HepG2 (cell line): ENCODE measurements at regions not wholly inside any gene's neighbourhood (a gene's known extent, or its start where the extent isn't known, plus 50 kb on each side); places are given as distances from the start of the nearest gene placed in this dataset.

Source experiments
- ATAC-seq: fragments of 200-7000 bp; cut with Tn5 transposase; 3 replicates; pipeline ENCODE4 v1.9.1; 2020; ENCODE audit warnings: mild to moderate bottlenecking, moderate library complexity
- BruUV-seq: library from RNA; stranded (reverse); fragments of 400-500 nt; replicated peaks from 2 replicates; lab custom pipeline; 2021; lab: Mats Ljungman, UMichigan
- CTCF ChIA-PET: fragments of 300-600 bp; formaldehyde crosslinking; extraction: SDS; loops from one replicate; lab custom pipeline; 2021; ENCODE audit warnings: low total read pairs, inconsistent platforms, low intra/inter-chr PET ratio; lab: Yijun Ruan, JAX
- POLR2A ChIA-PET: fragments of 350-600 bp; sonication (Branson Sonifier 250); formaldehyde crosslinking; loops from one replicate; lab custom pipeline; 2020; ENCODE audit warnings: antibody characterized with exemption, inconsistent platforms; lab: Yijun Ruan, JAX
- DNase-seq: peaks from one replicate; pipeline ENCODE4 v3.0.0-alpha.2; 2015; ENCODE audit warnings: low spot score
- FAIRE-seq: peaks from 3 replicates; lab custom pipeline; 2011; peaks lifted over from hg19 to GRCh38; lab: Jason Lieb, UNC
- H2AFZ ChIP-seq: one replicate; pipeline ENCODE4 v1.6.1; 2011; ENCODE audit warnings: low read length, inconsistent platforms
- H3K27ac ChIP-seq: fragments of 300-600 bp; 3 replicates; pipeline ENCODE4 v1.8.0; 2011; ENCODE audit warnings: mixed run types, mild to moderate bottlenecking, mixed read lengths, low read length, inconsistent platforms; ENCODE audit not compliant: insufficient read depth; ENCODE audit errors: extremely low read length
- H3K27me3 ChIP-seq, 2 experiments: fragments of 200-600 bp in 1 of 2; 2 replicates in 1 of 2; 3 replicates in 1 of 2; pipeline versions ENCODE4 v1.6.0 to v1.8.0; 2011; ENCODE audit warnings: low read length in 2 of 2, mild to moderate bottlenecking in 2 of 2, moderate library complexity in 2 of 2, inconsistent platforms in 1 of 2; ENCODE audit not compliant: insufficient read depth in 2 of 2, control insufficient read depth in 1 of 2
- H3K36me3 ChIP-seq, 2 experiments: fragments of 200-600 bp in 1 of 2; replicated peaks in 1 of 2; 2 replicates in 1 of 2; 3 replicates in 1 of 2; pipeline versions ENCODE4 v1.5.1 to v1.8.0; 2011; ENCODE audit warnings: low read length in 2 of 2, inconsistent platforms in 1 of 2; ENCODE audit not compliant: insufficient read depth in 2 of 2, control insufficient read depth in 1 of 2
- H3K4me1 ChIP-seq: 2 replicates; pipeline ENCODE4 v1.5.1; 2012; ENCODE audit warnings: low read length, inconsistent platforms; ENCODE audit not compliant: insufficient read depth
- H3K4me2 ChIP-seq: 2 replicates; pipeline ENCODE4 v1.6.0; 2011; ENCODE audit warnings: low read depth, low read length, inconsistent platforms
- H3K4me3 ChIP-seq, 3 experiments: fragments of 200-600 bp in 1 of 3; sonication (generic), shearing (Covaris generic) in 1 of 3; replicated peaks in 1 of 3; 2 replicates each; pipeline ENCODE4 v1.5.1; 2011 to 2016; ENCODE audit warnings: low read length in 3 of 3, inconsistent platforms in 2 of 3, low read depth in 2 of 3, mild to moderate bottlenecking in 2 of 3, control low read depth in 1 of 3, mixed read lengths in 1 of 3; ENCODE audit not compliant: insufficient read depth in 1 of 3
- H3K79me2 ChIP-seq: one replicate; pipeline ENCODE4 v1.6.1; 2011; ENCODE audit warnings: low read length, inconsistent platforms; ENCODE audit not compliant: insufficient read depth
- H3K9ac ChIP-seq: 2 replicates; pipeline ENCODE4 v1.6.0; 2011; ENCODE audit warnings: mild to moderate bottlenecking, low read depth, low read length, inconsistent platforms; ENCODE audit not compliant: insufficient read depth
- H3K9me3 ChIP-seq: 2 replicates; pipeline ENCODE4 v1.5.1; 2012; ENCODE audit warnings: mild to moderate bottlenecking, low read length
- H4K20me1 ChIP-seq: 2 replicates; pipeline ENCODE4 v1.6.0; 2011; ENCODE audit warnings: inconsistent platforms, mild to moderate bottlenecking, low read length, moderate library complexity; ENCODE audit not compliant: insufficient read depth
- CBX1 ChIP-seq: IDR thresholded peaks from one replicate; pipeline ENCODE4 v1.6.1; 2016; ENCODE audit warnings: antibody characterized with exemption, low read depth
- MAFF ChIP-seq: IDR thresholded peaks from 2 replicates; pipeline ENCODE4 v1.6.1; 2011; ENCODE audit warnings: low read depth, low read length, improper control_type of control experiment
- MAFK ChIP-seq, 2 experiments: IDR thresholded peaks in 1 of 2; conservative IDR thresholded peaks in 1 of 2; 2 replicates each; pipeline ENCODE4 v1.6.1; 2011; ENCODE audit warnings: improper control_type of control experiment in 2 of 2, low read length in 2 of 2
- MBD4 ChIP-seq: IDR thresholded peaks from 2 replicates; pipeline ENCODE4 v1.6.1; 2012; ENCODE audit warnings: low read length, inconsistent platforms, borderline replicate concordance
- PRMT3 ChIP-seq: sonication (generic); formaldehyde crosslinking; IDR thresholded peaks from 2 replicates; pipeline ENCODE4 v1.8.1; 2022; ENCODE audit warnings: low read depth, mild to moderate bottlenecking, moderate library complexity, missing genetic modification reagents, borderline replicate concordance
- SMAD3 ChIP-seq: sonication (generic); formaldehyde crosslinking; IDR thresholded peaks from 2 replicates; pipeline ENCODE4 v1.4.0; 2020; ENCODE audit warnings: missing genetic modification reagents
- SPEN ChIP-seq: sonication (generic); formaldehyde crosslinking; IDR thresholded peaks from 2 replicates; pipeline ENCODE4 v1.5.1; 2020; ENCODE audit warnings: low read depth, mild to moderate bottlenecking, missing genetic modification reagents
- ZFP37 ChIP-seq: sonication (generic); formaldehyde crosslinking; IDR thresholded peaks from 2 replicates; pipeline ENCODE4 v1.4.0; 2020; ENCODE audit warnings: missing genetic modification reagents, borderline replicate concordance
- ZNF737 ChIP-seq: sonication (generic); formaldehyde crosslinking; IDR thresholded peaks from 2 replicates; pipeline ENCODE4 v1.5.0; 2020; ENCODE audit warnings: missing genetic modification reagents, mild to moderate bottlenecking, borderline replicate concordance
- WGBS: methylation state at CpG from one replicate; pipeline ENCODE4 v1.1.6; 2017; ENCODE audit warnings: low lambda C conversion rate; 5-methylcytosine and 5-hydroxymethylcytosine counted together
- in situ Hi-C: cut with HindIII; loops from 2 replicates; pipeline ENCODE4 v1.10.0; 2017; ENCODE audit warnings: low pct_unique_long_range_greater_than_20kb; ENCODE audit not compliant: extremely low pct_ligation_motif_present
- intact Hi-C: fragments of 100-400 bp; cut with micrococcal nuclease; formaldehyde crosslinking; loops from one replicate; pipeline ENCODE4 v1.10.0; 2022; ENCODE audit not compliant: unreplicated experiment
- TF ChIP-seq, protein P1 (sequence below): sonication (generic); formaldehyde crosslinking; IDR thresholded peaks from 2 replicates; pipeline ENCODE4 v1.8.1; 2023; ENCODE audit warnings: mild to moderate bottlenecking, moderate library complexity, missing genetic modification reagents
- TF ChIP-seq, protein P2 (sequence below), 2 experiments: fragments of 450-650 bp in 1 of 2; sonication (generic) in 1 of 2; formaldehyde crosslinking; IDR thresholded peaks; 2 replicates each; pipeline versions ENCODE4 v1.5.0 to v1.8.0; 2020 to 2022; ENCODE audit warnings: mild to moderate bottlenecking in 1 of 2, missing genetic modification reagents in 1 of 2
- TF ChIP-seq, protein P3 (sequence below): sonication (generic); formaldehyde crosslinking; IDR thresholded peaks from 2 replicates; pipeline ENCODE4 v1.4.0; 2020; ENCODE audit warnings: mild to moderate bottlenecking, missing genetic modification reagents, borderline replicate concordance

DNA sequence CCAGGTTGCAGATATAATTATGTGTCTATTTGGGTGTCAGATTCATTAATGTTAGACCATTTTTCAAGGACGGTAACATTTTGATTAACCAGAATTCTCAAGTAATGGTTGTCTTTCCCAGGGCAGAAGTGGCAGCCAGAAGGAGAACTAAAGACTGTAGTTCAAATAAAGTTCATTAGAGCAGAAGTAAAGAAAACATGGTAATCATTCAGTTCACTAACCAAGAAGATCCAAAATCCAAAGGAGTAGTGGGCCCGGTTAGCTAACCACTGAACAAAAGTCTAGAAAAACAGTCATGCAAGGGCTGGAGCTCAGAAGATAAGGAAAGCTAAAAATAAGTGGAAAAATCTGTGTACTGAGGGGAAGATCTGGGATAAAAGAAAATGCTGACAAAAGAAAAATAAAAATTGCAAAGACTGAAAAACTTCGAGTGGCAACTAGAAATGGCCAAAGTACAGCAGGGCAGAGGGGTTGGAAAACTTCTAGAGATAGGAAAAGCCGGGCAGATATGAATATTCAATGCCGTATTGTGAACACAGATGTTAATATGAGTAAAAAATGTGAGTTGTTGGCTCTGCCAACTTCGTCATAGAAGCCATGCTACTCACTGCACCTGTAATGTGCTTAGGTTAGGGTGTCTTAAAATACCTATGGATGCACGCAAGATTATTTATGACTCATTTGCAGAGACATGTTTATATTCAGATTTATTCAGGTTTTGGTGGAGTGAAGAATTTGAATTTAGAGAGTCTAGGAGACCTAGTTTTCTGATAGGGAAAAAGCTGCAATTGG lies 925.9 kb downstream of the LTN1 start:
- ChIA-PET POLR2A (no interaction called here), CTCF (no interaction called here)
- no TSS peak for BruUV-seq
- Histone ChIP-seq H3K4me1 (no peaks in the 10 kb centered on the region), H3K27me3 (no peaks in the 10 kb centered on the region), H3K4me2 (no peak overlapping the region), H3K9ac (no peak overlapping the region), H3K27ac (no peak overlapping the region), H3K9me3 (peaks cover 68% of the 10 kb centered on the region), H2AFZ (no peak overlapping the region), H4K20me1 (no peaks in the 10 kb centered on the region), H3K4me3 (no peak overlapping the region), H3K79me2 (no peaks in the 10 kb centered on the region), H3K36me3 (no peaks in the 10 kb centered on the region)
- peak; percentile 24; the same call in 1 of the 2 replicates for TF ChIP-seq MAFF
- TF ChIP-seq, protein P1, sequence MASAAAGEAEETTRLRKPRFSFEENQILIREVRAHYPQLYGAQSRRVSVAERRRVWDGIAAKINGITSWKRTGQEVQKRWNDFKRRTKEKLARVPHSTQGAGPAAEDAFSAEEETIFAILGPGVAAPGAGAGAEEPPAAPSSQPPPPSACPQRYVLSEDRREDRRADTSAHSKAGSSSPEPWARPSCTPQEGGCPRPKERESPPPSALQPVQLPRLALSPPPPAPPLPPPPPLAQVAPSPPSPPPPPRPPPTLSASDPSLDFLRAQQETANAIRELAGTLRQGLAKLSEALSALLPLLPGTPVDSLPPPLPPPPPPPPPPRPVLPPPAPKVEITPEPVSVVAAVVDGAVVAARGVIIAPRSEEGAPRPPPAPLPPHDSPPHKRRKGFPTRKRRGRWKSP: no peak
- TF ChIP-seq MAFK (conservative IDR thresholded peaks at IDR 0.05 in 1 of 2, IDR thresholded peaks at IDR 0.05 in 1 of 2; ENCODE audit: low read length in 2 of 2): peak in 1 of 2 experiments; percentile 38; a peak in 1 of 4 replicates
- FAIRE-seq (no peak), ATAC-seq (no peak), DNase-seq (no peak)
- WGBS: 39% methylated on average over 7 of the region's 7 CpGs
- in situ Hi-C loops (no loop called here), intact Hi-C loops (no loop called here)

DNA sequence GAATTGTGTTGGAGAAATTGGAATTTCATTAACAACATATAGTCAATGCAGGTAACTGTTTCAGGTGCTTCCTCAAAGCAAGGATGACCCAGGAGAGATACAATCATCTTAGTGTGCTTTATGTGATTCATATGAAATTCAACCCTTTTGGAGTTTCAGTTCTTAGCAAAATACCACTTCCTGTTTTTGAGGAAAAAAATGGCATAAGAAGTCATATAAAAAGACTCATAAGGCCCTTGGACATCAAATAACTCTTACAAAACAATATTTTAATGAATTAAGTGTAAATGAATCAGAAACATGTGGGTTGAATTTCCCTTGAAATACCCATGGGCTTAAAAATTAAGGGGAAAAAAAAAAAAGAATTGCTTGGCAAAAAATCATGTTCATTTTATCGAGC lies 926.6 kb downstream of the LTN1 start:
- POLR2A ChIA-PET: no interaction called here
- H3K36me3 ChIP-seq: no peaks in the 10 kb centered on the region
- TF ChIP-seq SPEN (CRISPR knock-in tag): no peak
- TF ChIP-seq ZNF737 (CRISPR knock-in tag): no peak
- TF ChIP-seq PRMT3 (CRISPR knock-in tag): no peak
- TF ChIP-seq, protein P2, sequence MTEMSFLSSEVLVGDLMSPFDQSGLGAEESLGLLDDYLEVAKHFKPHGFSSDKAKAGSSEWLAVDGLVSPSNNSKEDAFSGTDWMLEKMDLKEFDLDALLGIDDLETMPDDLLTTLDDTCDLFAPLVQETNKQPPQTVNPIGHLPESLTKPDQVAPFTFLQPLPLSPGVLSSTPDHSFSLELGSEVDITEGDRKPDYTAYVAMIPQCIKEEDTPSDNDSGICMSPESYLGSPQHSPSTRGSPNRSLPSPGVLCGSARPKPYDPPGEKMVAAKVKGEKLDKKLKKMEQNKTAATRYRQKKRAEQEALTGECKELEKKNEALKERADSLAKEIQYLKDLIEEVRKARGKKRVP (CRISPR knock-in tag; IDR thresholded peaks at IDR 0.05): no peak
- TF ChIP-seq, protein P3, sequence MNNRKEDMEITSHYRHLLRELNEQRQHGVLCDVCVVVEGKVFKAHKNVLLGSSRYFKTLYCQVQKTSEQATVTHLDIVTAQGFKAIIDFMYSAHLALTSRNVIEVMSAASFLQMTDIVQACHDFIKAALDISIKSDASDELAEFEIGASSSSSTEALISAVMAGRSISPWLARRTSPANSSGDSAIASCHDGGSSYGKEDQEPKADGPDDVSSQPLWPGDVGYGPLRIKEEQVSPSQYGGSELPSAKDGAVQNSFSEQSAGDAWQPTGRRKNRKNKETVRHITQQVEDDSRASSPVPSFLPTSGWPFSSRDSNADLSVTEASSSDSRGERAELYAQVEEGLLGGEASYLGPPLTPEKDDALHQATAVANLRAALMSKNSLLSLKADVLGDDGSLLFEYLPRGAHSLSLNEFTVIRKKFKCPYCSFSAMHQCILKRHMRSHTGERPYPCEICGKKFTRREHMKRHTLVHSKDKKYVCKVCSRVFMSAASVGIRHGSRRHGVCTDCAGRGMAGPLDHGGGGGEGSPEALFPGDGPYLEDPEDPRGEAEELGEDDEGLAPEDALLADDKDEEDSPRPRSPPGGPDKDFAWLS (CRISPR knock-in tag): no peak
- TF ChIP-seq SMAD3 (CRISPR knock-in tag): no peak
- TF ChIP-seq MBD4: no peak
- TF ChIP-seq ZFP37 (CRISPR knock-in tag): no peak
- TF ChIP-seq CBX1: no peak

More for the DNA sequence above, 926.6 kb downstream of the LTN1 start:
- no peaks in the 10 kb centered on the region for H3K27me3 ChIP-seq
- CTCF ChIA-PET: no interaction called here
- H4K20me1 ChIP-seq: no peaks in the 10 kb centered on the region
- FAIRE-seq (no peak), DNase-seq (no peak), ATAC-seq (no peak)
- H3K27ac ChIP-seq: no peak overlapping the region
- no peaks in the 10 kb centered on the region for H3K79me2 ChIP-seq
- H3K4me1 ChIP-seq: no peaks in the 10 kb centered on the region
- H3K9me3 ChIP-seq: peaks cover 65% of the 10 kb centered on the region
- in situ Hi-C loops: no loop called here
- H3K4me3 ChIP-seq: no peak overlapping the region
- no TSS peak for BruUV-seq
- H3K9ac ChIP-seq: no peak overlapping the region
- intact Hi-C loops: no loop called here
- no peak overlapping the region for H3K4me2 ChIP-seq
- WGBS: 0% methylated on average over 1 of the region's 1 CpG
- no peak overlapping the region for H2AFZ ChIP-seq
